Right lobe of liver (tissue), 6 donors: ENCODE measurements at regions not wholly inside any gene's neighbourhood (a gene's known extent, or its start where the extent isn't known, plus 50 kb on each side); places are given as distances from the start of the nearest gene placed in this dataset.

Experiments used
- ATAC-seq, 4 donors: fragments of 200-7000 bp; cut with Tn5 transposase; one replicate each; pipeline ENCODE4 v1.9.1; 2020; ENCODE audit warnings: mild to moderate bottlenecking in 4 of 4, moderate library complexity in 4 of 4
- DNase-seq, 3 donors: peaks; one replicate each; pipeline ENCODE4 v3.0.0-alpha.2; 2020
- H3K27ac ChIP-seq, 3 donors: fragments of 200-600 bp; one replicate each; pipeline ENCODE4 v1.8.0; 2022
- H3K27me3 ChIP-seq, 2 donors: fragments of 200-600 bp; one replicate each; pipeline ENCODE4 v1.8.0; 2022
- H3K36me3 ChIP-seq, 4 donors: fragments of 200-600 bp; sonication (generic) in 1 of 4; one replicate each; pipeline versions ENCODE4 v1.5.1 to v1.8.0; 2017 to 2022; ENCODE audit warnings: control low read depth in 1 of 4
- H3K4me1 ChIP-seq, 4 donors: fragments of 200-600 bp; sonication (generic) in 1 of 4; one replicate each; pipeline versions ENCODE4 v1.5.1 to v1.8.0; 2017 to 2022; ENCODE audit warnings: control low read depth in 1 of 4
- H3K4me3 ChIP-seq, 3 donors: fragments of 200-600 bp; one replicate each; pipeline ENCODE4 v1.8.0; 2022
- H3K9me3 ChIP-seq, 4 donors: fragments of 200-600 bp; sonication (generic) in 1 of 4; one replicate each; pipeline versions ENCODE4 v1.5.1 to v1.8.0; 2017 to 2022; ENCODE audit warnings: control low read depth in 1 of 4
- POLR2A ChIP-seq: fragments of 450-650 bp; IDR thresholded peaks from one replicate; pipeline ENCODE4 v1.6.1; 2017; ENCODE audit warnings: antibody characterized with exemption, mild to moderate bottlenecking
- WGBS: methylation state at CpG from one replicate; pipeline ENCODE4 v1.1.6; 2018; ENCODE audit warnings: low coverage, low lambda C conversion rate; ENCODE audit not compliant: insufficient coverage; ENCODE audit errors: missing lambda C conversion rate; 5-methylcytosine and 5-hydroxymethylcytosine counted together
- intact Hi-C, 2 donors: fragments of 100-400 bp; cut with DNase I; formaldehyde crosslinking; loops; one replicate each; pipeline versions ENCODE4 v1.11.2 to v1.14.1; 2022
- TF ChIP-seq, protein P1 (sequence below), 4 donors: fragments of 200-600 bp in 3 of 4; fragments of 450-650 bp in 1 of 4; IDR thresholded peaks; one replicate each; pipeline versions ENCODE4 v1.5.1 to v1.8.0; 2016 to 2022; ENCODE audit warnings: antibody characterized with exemption in 4 of 4, mild to moderate bottlenecking in 2 of 4
- donor health status: DM: no; HTN: yes; CAD: no.
- donor health status: DM: no; HTN: no; CAD: no.
- donor health status: DM: no; HTN: no; CAD: no.
- donor health status: DM: no; HTN: yes; CAD: no.
- donor health status: DM: no; HTN: yes; CAD: no.

- WGBS: 34% methylated on average over 3 of the region's 3 CpGs
- H3K9me3 ChIP-seq: no peaks in the 10 kb centered on the region
- ATAC-seq (no peak), DNase-seq (no peak)
- no peak overlapping the region for H3K27ac ChIP-seq
- TF ChIP-seq, protein P1, sequence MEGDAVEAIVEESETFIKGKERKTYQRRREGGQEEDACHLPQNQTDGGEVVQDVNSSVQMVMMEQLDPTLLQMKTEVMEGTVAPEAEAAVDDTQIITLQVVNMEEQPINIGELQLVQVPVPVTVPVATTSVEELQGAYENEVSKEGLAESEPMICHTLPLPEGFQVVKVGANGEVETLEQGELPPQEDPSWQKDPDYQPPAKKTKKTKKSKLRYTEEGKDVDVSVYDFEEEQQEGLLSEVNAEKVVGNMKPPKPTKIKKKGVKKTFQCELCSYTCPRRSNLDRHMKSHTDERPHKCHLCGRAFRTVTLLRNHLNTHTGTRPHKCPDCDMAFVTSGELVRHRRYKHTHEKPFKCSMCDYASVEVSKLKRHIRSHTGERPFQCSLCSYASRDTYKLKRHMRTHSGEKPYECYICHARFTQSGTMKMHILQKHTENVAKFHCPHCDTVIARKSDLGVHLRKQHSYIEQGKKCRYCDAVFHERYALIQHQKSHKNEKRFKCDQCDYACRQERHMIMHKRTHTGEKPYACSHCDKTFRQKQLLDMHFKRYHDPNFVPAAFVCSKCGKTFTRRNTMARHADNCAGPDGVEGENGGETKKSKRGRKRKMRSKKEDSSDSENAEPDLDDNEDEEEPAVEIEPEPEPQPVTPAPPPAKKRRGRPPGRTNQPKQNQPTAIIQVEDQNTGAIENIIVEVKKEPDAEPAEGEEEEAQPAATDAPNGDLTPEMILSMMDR (IDR thresholded peaks at IDR 0.05): no peak
- TF ChIP-seq POLR2A: no peak
- intact Hi-C loops: no loop called here
- no peaks in the 10 kb centered on the region for H3K27me3 ChIP-seq
- no peaks in the 10 kb centered on the region for H3K4me1 ChIP-seq
- H3K4me3 ChIP-seq: no peak overlapping the region
- no peaks in the 10 kb centered on the region for H3K36me3 ChIP-seq
Observed at GRCh38 chr17:12599186-12599920, 66.3 kb upstream of the MYOCD start.

DNA sequence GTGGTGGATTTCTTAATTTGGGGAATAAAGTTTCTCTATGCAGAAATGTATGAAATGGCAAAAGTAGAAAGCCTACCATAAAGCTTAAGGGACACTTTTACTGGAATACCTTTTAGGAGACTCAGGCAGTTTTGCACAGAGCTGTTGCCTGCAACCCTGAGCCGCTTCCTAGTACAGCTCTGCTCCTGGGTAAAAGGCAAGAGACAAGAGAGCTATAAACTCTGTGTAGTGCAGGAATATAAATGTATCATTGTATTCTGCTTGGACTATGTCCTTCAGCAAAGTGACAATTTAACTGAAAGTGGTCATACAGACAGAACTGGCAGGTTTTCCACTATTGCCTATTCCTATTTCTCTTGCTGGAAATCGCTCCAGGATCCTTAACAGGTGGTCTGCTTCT, 65.3 kb upstream of the MYOCD start:
- DNase-seq: no peak

GRCh38 chr17:12603566-12603965, 62.1 kb upstream of the MYOCD start:
- Histone ChIP-seq H3K4me3 (no peak overlapping the region), H3K4me1 (no peaks in the 10 kb centered on the region), H3K9me3 (no peaks in the 10 kb centered on the region), H3K27ac (no peak overlapping the region), H3K36me3 (no peaks in the 10 kb centered on the region), H3K27me3 (no peaks in the 10 kb centered on the region)
- TF ChIP-seq, protein P1 (IDR thresholded peaks at IDR 0.05): no peak
- TF ChIP-seq POLR2A: no peak
- no peak for DNase-seq
- WGBS: 56% methylated on average over 4 of the region's 6 CpGs
- no peak for ATAC-seq
- intact Hi-C loops: no loop called here

More for the DNA sequence above, 65.3 kb upstream of the MYOCD start:
- Histone ChIP-seq H3K4me3 (no peak overlapping the region), H3K27ac (no peak overlapping the region), H3K4me1 (no peaks in the 10 kb centered on the region), H3K36me3 (no peaks in the 10 kb centered on the region), H3K9me3 (no peaks in the 10 kb centered on the region), H3K27me3 (no peaks in the 10 kb centered on the region)
- no peak for ATAC-seq
- TF ChIP-seq, protein P1 (IDR thresholded peaks at IDR 0.05): no peak
- no peak for TF ChIP-seq POLR2A
- intact Hi-C loops: no loop called here
- WGBS: 42% methylated on average over 2 of the region's 2 CpGs

DNA sequence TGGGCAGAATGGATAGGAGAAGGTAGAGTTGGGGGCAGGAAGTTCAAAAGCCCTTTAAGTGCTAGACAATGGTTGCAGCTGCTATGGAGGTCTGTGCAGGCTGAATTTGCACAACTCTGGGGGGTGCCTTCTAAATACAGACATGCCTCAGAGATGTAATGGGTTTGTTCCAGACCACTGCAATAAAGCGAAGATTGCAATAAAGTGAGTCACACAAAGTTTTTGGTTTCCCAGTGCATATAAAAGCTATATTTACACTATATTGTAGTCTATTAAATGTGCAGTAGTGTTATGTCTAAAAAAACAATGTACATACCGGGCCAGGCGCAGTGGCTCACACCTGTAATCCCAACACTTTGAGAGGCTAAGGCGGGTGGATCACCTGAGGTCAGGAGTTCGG, 60.5 kb upstream of the MYOCD start:
- ATAC-seq (no peak), DNase-seq (no peak)
- Histone ChIP-seq H3K36me3 (no peaks in the 10 kb centered on the region), H3K9me3 (no peaks in the 10 kb centered on the region), H3K4me1 (no peaks in the 10 kb centered on the region), H3K4me3 (no peak overlapping the region), H3K27me3 (no peaks in the 10 kb centered on the region), H3K27ac (no peak overlapping the region)
- intact Hi-C loops: no loop called here
- no peak for TF ChIP-seq POLR2A
- TF ChIP-seq, protein P1 (IDR thresholded peaks at IDR 0.05): no peak
- WGBS: 63% methylated on average over 4 of the region's 5 CpGs
